HG02973 (cell line): ENCODE measurements at regions not wholly inside any gene's neighbourhood (a gene's known extent, or its start where the extent isn't known, plus 50 kb on each side); places are given as distances from the start of the nearest gene placed in this dataset.
"Not testable (repeated sequence)": the region's sequence is repeated elsewhere in the genome, so short reads cannot be mapped to it uniquely, and the experiment has no call there.

ENCODE experiments used
- ATAC-seq: cut with Tn5 transposase; IDR thresholded peaks from one replicate; pipeline ENCODE4 v1.9.1; 2021; ENCODE audit warnings: moderate library complexity; ENCODE audit not compliant: unreplicated experiment

DNA sequence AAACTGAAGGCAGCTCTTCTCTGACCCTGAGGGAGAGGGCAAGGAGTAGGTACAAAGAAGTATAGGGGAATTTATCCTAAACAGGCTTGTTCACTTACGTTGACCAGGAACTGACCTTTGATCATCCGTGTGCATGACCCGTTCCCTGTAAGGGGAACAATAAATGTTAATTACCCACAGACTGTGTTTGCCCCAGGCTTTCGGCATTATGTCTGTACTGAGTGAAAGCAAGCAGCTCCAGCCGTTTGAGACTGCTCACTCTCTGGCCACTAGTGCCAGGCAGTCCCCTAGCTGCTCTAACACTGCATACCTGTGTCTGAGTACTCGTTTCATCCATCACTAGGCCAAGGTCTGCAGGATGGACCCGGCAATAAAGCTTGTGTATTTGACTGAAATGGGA is 1365.3 kb downstream of the NCAM2 start:
- no peak for ATAC-seq

DNA sequence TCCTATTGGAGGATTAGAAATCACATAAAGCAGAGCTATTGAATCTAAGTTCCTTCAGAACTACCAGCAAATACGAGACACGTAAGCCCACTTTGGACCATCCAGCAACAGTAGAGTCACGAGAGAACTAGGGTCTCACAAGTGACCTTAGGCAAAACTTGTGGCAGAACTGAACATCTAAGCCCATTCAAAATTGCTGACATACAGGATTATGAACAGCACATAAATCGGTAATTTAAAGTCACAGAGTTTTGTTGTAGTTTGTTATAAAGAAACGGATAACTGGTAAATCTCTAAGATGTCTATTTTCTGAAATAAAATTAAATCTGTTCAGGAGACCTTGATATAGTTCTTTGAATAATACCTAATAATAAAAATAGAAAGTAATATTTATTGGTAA is 1366.0 kb downstream of the NCAM2 start:
- no peak for ATAC-seq

DNA sequence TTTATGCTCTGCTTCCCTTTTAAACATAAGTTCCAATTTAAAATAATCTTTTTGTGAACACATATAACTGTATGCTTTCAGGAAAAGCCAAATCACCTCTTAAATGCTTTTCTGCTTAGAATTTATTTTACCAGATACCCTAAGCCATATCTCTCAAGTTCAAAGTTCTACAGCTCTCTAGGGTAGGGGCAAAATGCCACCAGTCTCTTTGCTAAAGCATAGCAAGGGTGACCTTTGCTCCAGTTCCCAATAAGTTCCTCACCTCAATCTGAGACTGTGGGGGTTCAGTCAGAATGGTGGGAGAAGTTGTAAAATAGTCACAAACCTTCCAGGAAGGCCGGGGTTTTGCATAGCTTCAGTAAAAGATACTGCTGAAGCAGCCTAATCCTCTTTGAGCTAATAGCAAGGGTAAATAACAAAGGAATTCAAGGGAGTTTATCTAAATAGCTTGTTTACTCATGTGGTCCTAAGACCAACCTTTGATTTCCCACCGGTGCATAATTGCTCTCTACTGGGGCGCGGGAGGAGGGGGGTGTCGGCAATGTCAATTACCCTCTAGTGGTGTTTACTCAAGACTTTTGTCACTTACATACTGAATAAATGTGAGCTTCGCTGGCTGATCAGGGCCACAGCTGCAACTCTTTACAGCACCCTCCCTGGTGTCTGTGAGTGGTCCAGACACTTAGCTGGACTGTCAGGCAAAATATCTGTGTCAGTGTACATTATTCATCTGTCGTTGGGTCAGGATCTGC is 1376.2 kb downstream of the NCAM2 start:
- ATAC-seq, result no peak

DNA sequence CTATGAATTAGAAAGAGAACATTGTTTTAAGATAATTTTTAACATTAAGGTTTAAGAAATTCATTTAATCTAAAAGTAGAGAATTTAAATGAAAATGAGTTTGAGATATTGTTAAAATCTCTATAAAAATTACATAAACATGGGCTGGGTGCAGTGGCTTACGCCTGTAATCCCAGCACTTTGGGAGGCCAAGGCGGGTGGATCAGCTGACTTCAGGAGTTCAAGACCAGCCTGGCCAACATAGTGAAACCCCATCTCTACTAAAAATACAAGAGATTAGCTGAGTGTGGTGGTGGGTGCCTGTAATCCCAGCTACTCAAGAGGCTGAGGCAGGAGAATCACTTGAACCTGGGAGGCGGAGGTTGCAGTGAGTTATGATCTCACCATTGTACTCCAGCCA is 1379.6 kb downstream of the NCAM2 start:
- ATAC-seq, result not testable (repeated sequence)

DNA sequence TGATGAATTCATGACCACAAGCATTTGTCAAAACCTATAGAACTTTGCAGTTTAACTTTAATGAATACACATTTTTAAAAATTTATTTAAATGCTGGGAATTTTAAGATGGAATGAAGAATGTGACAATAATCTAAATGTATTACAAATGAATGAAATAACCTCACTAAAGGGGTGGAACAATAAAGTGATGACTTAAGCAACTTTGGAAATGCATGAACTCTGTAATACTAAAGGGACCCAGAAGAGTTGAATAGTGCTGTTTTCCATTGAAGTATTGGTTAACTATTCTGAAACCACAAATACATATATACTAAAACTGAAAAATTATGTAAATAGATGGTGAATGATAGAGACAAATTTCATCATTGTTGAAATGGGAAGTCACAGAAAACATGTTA is 1395.1 kb downstream of the NCAM2 start:
- ATAC-seq, result no peak

DNA sequence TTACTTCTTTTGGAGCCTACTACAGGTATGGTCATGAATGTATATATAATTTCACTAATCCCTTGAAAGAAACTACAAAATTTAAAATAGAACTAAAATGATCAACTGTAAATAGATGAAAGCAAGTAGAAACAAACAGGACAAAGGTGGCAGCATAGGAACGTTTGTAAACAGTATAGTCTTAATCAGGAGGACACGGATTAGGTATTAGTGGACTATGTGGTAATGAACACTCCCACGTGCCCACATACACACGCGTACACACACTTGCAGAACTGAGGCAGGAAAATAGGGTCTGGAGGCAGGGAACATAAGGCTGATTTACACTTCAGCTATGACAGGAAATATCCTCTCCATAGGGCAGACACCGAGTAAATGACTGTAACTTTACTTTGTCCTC is 1397.8 kb downstream of the NCAM2 start:
- no peak for ATAC-seq

DNA sequence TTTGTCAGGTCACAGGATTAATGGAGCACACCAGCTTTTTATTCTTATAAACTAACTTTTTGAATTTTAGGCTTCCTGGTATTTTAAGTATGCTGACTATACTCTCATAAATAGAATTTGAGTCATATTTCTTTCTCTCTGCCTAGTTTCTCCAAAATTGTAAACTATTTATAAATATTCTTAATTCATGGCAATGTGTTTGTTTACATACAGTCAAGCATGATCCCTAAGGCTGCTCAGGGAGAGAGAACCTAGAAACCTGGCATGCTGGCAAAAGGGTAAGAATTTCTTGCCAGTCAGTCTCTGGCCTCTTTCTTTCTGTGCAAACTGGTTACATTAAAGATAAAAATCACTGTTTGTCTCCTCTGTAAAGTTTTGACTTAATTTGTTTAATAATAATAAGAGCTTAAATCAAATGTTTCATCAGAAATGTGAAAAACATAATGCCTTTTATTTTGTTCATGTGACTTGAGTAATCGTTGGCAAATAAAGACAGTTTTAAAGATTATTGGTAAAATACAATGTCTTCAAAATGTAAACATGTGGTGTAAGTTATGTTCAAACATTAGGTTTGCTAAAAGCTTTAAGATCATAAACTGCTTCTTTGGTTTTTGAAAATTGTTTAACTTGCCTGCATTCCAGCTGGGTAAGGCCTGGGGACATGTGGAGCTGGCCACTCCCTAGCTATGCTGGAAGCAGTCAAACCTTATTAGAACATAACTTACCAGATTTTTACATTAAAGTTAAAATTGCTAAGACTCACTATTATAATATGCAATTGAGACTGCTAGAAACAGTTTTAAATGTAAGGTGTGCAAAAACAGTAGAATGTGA is 1401.7 kb downstream of the NCAM2 start:
- no peak for ATAC-seq

DNA sequence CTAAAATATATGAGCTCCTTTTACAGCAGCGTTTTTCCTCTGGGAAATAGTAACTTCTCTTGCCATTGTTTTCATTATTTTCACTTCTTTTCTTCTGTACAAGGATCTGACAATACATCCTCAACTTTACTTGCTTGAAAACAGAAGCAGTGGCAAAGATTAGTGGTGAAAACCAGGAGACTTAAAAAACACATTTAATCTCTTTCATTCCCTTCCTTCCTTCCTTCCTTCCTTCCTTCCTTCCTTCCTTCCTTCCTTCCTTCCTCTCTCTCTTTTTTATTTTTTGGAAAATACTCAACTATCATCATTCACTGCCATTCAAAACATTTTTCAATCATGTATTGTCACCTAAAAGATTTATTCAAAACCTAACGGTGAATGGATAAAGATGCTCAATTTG is 1411.4 kb downstream of the NCAM2 start:
- no peak for ATAC-seq

DNA sequence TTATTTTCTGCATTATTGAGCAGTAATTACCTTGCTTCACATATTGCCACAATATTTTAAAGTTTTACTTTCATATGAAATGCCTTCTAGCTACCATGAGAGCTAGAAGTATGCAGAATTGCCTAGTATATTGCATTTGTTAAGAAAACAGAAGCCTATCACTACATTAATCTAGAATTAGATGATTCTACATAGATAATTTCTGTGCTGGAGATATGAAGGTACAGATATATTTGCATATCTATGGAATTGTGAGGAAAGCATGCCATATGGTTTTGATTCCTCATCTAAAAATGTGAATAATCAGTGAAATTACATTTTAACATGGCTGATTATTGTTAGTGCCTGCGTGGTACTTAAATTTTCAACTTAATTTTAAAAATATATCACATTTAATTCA is 1418.3 kb downstream of the NCAM2 start:
- ATAC-seq, result no peak

DNA sequence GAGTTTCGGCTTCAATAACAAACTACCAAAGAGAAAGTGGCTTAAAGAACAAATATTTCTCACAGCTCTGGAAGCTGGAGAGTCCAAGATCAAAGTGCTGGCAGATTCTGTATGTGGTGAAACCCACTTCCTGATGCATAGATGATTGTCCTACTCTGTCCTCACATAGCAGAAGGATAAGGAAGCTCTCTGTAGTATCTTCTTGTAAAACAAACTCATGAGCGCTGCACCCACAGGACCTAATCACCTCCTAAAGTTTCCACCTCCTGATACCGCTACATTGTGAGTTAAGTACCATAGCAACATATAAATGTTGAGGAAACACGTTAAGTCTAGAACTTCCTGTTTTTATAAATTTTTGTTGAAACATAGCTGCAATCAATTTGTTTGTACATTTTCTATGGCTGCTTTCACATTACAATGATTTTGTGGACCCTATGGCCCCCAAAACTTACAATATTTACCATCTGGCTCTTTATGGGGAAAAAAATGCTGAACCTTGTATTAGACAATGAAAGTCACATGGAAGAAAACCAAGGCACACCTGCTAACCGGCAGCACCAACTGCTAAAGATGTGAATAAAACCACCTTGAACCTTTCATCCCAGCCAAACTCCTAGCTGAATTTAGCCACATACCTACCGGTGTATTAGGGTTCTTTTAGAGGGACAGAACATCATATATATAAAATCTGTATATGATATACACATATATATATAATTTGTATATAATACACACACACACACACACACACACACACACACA is 1423.4 kb downstream of the NCAM2 start:
- ATAC-seq, result no peak

DNA sequence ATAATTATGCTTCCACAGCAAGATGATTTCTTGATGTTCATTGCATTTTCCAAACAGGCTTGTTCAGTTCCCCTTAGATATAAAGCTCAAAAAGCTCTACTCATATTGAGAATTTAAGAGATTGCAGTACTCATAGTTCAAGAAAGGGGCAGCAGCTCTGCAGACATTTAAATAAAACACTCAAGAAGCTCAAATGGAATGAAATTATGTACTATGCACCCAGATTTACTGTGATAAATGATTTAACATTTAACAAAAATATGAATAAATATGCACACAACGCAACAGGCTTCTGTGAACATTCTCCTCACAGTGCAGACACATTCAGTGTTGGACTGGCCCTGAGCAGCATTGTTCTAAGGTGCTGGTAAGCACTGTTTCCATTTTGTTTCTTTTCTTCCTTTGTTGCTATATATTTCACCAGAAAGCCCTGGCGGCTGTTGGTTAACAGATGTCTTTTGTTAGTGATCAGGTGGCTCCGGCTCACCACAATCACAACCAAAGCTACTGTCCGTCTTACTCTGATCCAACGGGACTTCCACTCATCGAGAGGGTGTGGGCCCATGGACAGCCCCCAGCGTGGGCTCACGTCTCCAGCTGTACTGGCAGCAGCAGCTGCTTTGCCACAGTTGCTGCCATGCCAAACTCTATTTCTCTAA is 1440.3 kb downstream of the NCAM2 start:
- no peak for ATAC-seq

DNA sequence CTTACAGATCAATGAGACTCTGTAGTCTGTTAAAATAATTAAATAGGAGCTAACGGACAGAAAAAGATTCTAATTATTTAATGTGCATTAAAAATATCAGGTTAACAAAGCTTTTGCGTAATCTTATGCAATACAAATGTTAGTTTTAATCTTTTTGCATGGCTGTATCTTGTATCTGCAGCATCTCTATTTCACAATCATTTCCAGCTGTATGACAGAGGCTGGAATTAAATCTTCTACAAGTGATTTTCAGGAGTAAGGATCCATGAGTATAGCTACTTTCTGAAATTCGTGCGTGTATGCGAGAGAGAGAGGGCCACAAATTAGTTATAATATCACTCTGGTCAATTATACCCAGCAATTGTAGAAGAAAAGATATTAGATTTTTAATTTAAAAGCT is 1446.8 kb downstream of the NCAM2 start:
- ATAC-seq, result no peak

DNA sequence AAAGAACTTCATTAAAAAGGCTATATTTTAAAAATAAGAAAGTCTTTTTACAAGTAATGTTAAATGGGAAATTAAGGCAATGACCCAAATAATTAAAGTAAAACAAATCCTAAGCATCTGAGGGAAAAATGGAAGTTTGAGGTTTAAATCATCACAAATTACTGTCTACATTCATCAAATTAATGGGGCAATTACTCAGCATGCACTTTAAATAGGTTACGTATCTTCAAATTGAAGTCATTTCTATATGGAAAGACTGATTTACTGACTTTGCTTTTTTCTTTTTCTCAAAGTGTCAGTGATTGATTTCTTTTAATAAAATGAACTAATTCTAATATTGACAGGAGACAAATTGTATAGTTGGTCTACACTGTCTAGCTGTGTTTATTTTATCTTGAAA is 1452.3 kb downstream of the NCAM2 start:
- ATAC-seq, result no peak

DNA sequence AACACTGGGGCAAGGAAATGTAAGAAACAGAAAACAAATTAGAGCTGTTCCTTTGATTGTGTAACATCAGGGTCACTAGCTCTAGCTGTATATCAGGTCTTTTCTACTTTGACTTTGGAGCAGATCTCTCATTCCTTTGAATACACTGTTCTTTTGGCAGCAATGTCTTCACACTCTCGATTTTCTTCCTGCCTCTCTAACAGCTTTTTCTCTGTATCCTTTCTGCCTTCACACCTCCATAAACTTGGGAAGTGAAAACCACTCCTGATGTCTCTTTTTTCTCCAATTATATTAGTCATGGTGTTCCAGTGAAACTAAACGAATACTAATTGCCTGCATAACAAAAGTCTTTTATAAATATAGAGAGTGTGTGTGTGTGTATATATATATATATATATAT is 1458.0 kb downstream of the NCAM2 start:
- no peak for ATAC-seq

DNA sequence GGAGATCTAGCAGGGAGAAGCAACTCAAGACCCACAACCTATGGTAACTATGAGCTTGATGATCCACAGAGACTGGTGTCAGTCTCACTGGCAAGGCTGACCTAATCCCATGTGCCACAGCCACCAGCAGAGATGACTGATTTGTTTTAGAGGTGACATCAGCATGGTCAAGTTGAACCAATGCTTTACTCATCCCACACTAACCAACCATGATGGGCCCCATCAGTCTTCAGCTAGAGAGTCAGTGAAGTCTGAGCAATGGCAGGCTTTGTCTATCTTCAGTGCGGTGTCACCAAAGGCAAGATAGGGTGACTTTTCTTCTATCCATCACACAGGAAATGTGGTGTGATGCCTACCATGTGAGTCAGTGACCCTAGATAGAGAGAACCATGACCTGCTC is 1470.7 kb downstream of the NCAM2 start:
- no peak for ATAC-seq

DNA sequence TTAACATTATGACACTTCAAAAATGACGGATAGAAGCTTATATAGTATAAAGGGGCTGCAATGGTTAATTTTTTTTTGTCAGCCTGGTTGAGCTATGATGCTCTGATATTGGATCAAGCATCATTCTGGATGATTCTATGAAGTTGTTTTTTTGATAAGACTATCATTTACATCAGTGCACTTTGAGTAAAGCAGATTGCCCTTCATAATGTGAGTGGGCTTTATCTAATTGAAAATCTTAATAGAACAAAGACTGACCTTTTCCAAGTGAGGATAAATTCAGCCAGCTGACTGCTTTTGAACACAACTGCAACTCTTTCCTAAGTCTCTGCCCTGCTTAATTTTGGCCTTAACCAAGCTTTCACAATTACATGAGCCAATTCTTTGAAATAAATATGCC is 1476.2 kb downstream of the NCAM2 start:
- no peak for ATAC-seq

DNA sequence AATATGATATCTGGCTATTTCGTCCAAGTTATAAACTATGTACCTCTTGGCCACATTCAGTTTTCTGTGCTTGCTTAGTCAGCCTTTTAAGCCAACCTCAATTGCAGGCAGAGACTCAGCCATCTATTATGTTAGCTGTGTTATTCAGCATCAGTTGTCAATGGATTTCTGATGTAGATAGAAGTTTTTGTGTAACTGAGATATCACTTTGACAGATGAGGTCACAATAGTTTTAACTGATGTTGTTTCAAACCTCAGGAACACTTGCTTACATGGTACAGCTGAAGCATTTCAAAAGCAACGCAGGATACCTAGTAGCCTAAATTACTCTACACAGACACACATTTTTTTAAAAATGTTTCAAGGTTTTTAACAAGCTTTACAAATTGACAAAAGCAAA is 1478.0 kb downstream of the NCAM2 start:
- no peak for ATAC-seq

DNA sequence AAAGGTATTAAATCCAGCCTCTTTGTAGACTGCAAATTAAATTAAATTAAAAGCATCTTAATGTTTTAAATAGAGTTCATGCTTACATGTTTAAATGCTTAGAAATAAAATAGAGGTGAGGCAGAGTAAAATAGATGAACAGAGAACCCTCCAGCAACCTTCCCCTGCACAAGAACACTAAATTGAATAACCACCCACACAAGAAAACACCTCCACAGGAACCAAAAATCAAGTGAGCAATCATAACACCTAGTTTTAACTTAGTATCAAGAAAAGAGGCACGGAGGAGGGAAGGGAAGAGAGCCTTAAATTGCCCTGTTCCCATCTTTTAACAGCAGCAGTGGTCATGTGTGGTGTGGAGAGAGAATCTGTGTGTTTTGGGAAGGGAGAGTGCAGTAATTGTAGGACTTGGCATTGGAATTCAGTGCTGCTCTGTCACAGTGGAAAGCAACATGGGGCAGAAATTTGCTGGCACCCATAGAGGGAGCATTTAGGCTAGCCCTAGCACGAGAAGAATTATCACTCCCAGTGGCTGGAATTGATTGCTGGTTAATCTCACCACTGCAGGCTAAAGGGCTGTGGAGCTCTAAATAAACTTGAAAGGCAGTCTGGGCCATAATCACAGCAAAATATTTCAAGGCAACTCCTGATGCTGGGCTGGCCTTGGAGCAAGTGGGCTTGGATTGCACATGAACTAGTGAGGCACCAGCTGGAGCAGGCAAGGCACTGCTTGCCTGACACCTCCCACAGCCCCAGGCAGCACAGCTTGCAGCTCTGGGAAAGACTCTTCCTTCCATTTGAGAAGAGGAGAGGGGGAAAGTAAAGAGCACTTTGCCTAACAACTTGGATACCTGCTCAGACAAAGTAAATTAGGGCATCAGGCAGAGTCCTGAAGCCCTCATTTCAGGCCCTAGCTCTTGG is 1478.8 kb downstream of the NCAM2 start:
- ATAC-seq, result no peak

DNA sequence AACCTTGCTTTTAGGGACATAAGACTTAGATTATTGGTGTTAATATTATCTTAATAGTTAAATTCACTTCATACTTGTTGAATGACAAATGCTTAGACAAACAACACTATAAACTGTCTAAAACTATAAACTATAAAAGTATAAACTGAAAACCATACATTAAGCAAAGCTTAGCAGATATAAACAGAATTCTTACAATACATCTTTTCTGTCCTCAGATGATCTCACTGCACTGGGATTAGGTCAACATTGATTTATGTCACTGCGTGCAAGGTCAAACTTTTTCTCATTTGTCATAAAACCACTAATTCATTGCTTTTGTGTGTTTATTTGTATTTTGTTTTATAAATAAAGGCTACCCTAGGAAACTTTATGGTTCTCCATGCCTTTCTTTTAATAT is 1491.8 kb downstream of the NCAM2 start:
- ATAC-seq, result no peak

DNA sequence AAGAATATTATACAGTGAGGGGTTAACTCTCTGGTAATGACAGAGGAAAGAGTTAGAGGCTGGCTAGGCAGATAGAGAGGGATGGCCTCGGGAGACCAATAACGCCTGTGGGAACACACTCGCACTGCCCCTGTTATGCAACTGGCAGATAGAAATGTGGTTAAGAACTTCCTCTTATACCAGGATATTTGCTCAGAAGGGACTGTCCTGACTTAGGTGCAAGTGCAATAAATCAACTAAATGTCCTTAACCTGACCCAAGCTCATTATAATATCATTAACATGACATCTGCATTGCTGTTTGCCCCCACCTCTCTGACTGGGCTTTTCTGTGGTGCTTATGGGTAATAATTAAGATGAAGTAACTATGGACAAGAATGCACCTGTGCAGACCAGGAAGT is 1518.0 kb downstream of the NCAM2 start:
- no peak for ATAC-seq
